OCI-LY1 (cell line): ENCODE measurements at regions not wholly inside any gene's neighbourhood (a gene's known extent, or its start where the extent isn't known, plus 50 kb on each side); places are given as distances from the start of the nearest gene placed in this dataset.
A peak's percentile ranks its signal among the peaks of the same experiment; 100 is the strongest.

Source experiments
- H2AFZ ChIP-seq: fragments of 200-600 bp; sonication (generic), shearing (Covaris generic); 2 replicates; pipeline ENCODE4 v1.6.0; 2014; ENCODE audit warnings: antibody characterized with exemption, mild to moderate bottlenecking, low read length
- H3F3A ChIP-seq: fragments of 200-600 bp; sonication (generic), shearing (Covaris generic); 2 replicates; pipeline ENCODE4 v1.6.0; 2014; ENCODE audit warnings: mild to moderate bottlenecking, antibody characterized with exemption, low read length, moderate library complexity; ENCODE audit not compliant: insufficient read depth
- H3K27ac ChIP-seq: fragments of 200-600 bp; sonication (generic); 2 replicates; pipeline ENCODE4 v1.5.1; 2014; ENCODE audit warnings: low read length, mixed run types, mild to moderate bottlenecking, low read depth; ENCODE audit not compliant: poor library complexity, severe bottlenecking
- H3K27me3 ChIP-seq: fragments of 200-600 bp; sonication (generic); 2 replicates; pipeline ENCODE4 v1.6.0; 2014; ENCODE audit warnings: antibody characterized with exemption, mild to moderate bottlenecking, low read length, moderate library complexity; ENCODE audit not compliant: insufficient read depth
- H3K36me3 ChIP-seq: fragments of 200-600 bp; sonication (generic); 2 replicates; pipeline ENCODE4 v1.6.1; 2014; ENCODE audit warnings: mild to moderate bottlenecking, antibody characterized with exemption, low read length, moderate library complexity, mixed read lengths; ENCODE audit not compliant: insufficient read depth
- H3K4me1 ChIP-seq: fragments of 200-600 bp; sonication (generic); 2 replicates; pipeline ENCODE4 v1.5.1; 2014; ENCODE audit warnings: mild to moderate bottlenecking, low read length, moderate library complexity; ENCODE audit not compliant: insufficient read depth, severe bottlenecking
- H3K4me2 ChIP-seq: fragments of 200-600 bp; sonication (generic), shearing (Covaris generic); 2 replicates; pipeline ENCODE4 v1.6.1; 2014; ENCODE audit warnings: low read length
- H3K4me3 ChIP-seq: fragments of 200-600 bp; sonication (generic); 2 replicates; pipeline ENCODE4 v1.5.1; 2014; ENCODE audit warnings: low read length, low read depth, mild to moderate bottlenecking, mixed read lengths; ENCODE audit not compliant: poor library complexity, severe bottlenecking
- H3K79me2 ChIP-seq: fragments of 200-600 bp; shearing (Covaris generic); 2 replicates; pipeline ENCODE4 v1.6.1; 2016; ENCODE audit warnings: mixed run types, low read length, mixed read lengths; ENCODE audit not compliant: insufficient read depth
- H3K9ac ChIP-seq: fragments of 200-600 bp; sonication (generic), shearing (Covaris generic); 2 replicates; pipeline ENCODE4 v1.6.1; 2014; ENCODE audit warnings: mild to moderate bottlenecking, low read length, mixed read lengths
- H3K9me2 ChIP-seq: fragments of 200-600 bp; sonication (generic), shearing (Covaris generic); 2 replicates; pipeline ENCODE4 v1.6.1; 2014; ENCODE audit warnings: low read depth, mild to moderate bottlenecking, low read length, mixed read lengths
- H3K9me3 ChIP-seq: fragments of 200-600 bp; shearing (Covaris generic); 2 replicates; pipeline ENCODE4 v1.6.1; 2014; ENCODE audit warnings: low read length, mixed read lengths
- H4K20me1 ChIP-seq: fragments of 200-600 bp; sonication (generic), shearing (Covaris generic); 2 replicates; pipeline ENCODE4 v1.6.0; 2016; ENCODE audit warnings: mild to moderate bottlenecking, low read length; ENCODE audit not compliant: insufficient read depth
- CTCF ChIP-seq: fragments of 200-600 bp; sonication (generic), shearing (Covaris generic); IDR thresholded peaks from 2 replicates; pipeline ENCODE4 v1.5.1; 2017; ENCODE audit warnings: mild to moderate bottlenecking, antibody characterized with exemption, low read length, moderate library complexity, mixed read lengths
- EZH2 ChIP-seq: fragments of 200-600 bp; sonication (generic), shearing (Covaris generic); IDR thresholded peaks from 2 replicates; pipeline ENCODE4 v1.8.0; 2017; ENCODE audit warnings: borderline replicate concordance, mixed run types, mild to moderate bottlenecking, antibody characterized with exemption, low read length, moderate library complexity, mixed read lengths

DNA sequence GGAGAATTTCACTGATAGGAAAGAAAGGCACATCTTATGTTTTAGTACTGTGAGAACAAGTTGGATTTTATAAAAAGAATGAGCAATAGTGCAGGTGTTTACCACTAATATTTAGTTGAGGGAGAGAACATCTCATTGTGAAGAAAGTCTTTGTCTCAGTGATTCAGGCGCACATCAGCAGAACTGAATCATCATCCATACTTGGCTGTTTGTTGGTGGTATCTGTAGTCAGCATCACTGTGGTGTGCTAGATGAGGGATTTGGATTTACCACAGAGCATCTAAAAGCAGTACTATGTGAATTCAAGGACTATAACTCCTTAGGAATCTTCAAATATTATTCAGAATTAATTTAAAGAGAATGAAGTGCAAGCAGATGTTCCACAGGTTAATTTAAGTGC, 1380.5 kb upstream of the ATXN8OS start:
- H3K9me3 ChIP-seq = no peaks in the 10 kb centered on the region
- TF ChIP-seq EZH2 (no peak), CTCF (no peak)
- no peaks in the 10 kb centered on the region for H3F3A ChIP-seq
- H3K4me3 ChIP-seq = no peak overlapping the region
- H2AFZ ChIP-seq = no peak overlapping the region
- H3K36me3 ChIP-seq = no peaks in the 10 kb centered on the region
- no peaks in the 10 kb centered on the region for H3K79me2 ChIP-seq
- no peak overlapping the region for H3K27ac ChIP-seq
- no peaks in the 10 kb centered on the region for H3K9me2 ChIP-seq
- no peak overlapping the region for H3K9ac ChIP-seq
- H3K4me1 ChIP-seq = no peaks in the 10 kb centered on the region
- no peaks in the 10 kb centered on the region for H3K27me3 ChIP-seq
- H4K20me1 ChIP-seq = no peaks in the 10 kb centered on the region
- no peak overlapping the region for H3K4me2 ChIP-seq

GRCh38 chr13:68719815-68720214, 1387.8 kb upstream of the ATXN8OS start:
- H3K27ac ChIP-seq = no peak overlapping the region
- no peaks in the 10 kb centered on the region for H3K79me2 ChIP-seq
- H3F3A ChIP-seq = no peaks in the 10 kb centered on the region
- no peaks in the 10 kb centered on the region for H3K4me1 ChIP-seq
- TF ChIP-seq EZH2 = no peak
- TF ChIP-seq CTCF = no peak
- H3K9ac ChIP-seq = no peak overlapping the region
- no peaks in the 10 kb centered on the region for H4K20me1 ChIP-seq
- H2AFZ ChIP-seq = 0 out of 2 replicates have a peak overlapping the region, but pooled peaks have one; percentile 40
- H3K4me2 ChIP-seq = no peak overlapping the region
- no peaks in the 10 kb centered on the region for H3K27me3 ChIP-seq
- H3K4me3 ChIP-seq = no peak overlapping the region
- H3K9me2 ChIP-seq = no peaks in the 10 kb centered on the region
- no peaks in the 10 kb centered on the region for H3K36me3 ChIP-seq
- H3K9me3 ChIP-seq = no peaks in the 10 kb centered on the region

GRCh38 chr13:68715651-68716050, 1392.0 kb upstream of the ATXN8OS start:
- TF ChIP-seq CTCF (no peak), EZH2 (no peak)
- Histone ChIP-seq H3F3A (no peaks in the 10 kb centered on the region), H3K9me2 (no peaks in the 10 kb centered on the region), H2AFZ (no peak overlapping the region), H3K4me1 (no peaks in the 10 kb centered on the region), H3K9me3 (no peaks in the 10 kb centered on the region), H3K27me3 (no peaks in the 10 kb centered on the region), H4K20me1 (no peaks in the 10 kb centered on the region), H3K9ac (no peak overlapping the region), H3K27ac (no peak overlapping the region), H3K4me3 (no peak overlapping the region), H3K4me2 (no peak overlapping the region), H3K36me3 (no peaks in the 10 kb centered on the region), H3K79me2 (no peaks in the 10 kb centered on the region)
